ENCODE measurements at regions not wholly inside any gene's neighbourhood (a gene's known extent, or its start where the extent isn't known, plus 50 kb on each side); places are given as distances from the start of the nearest gene placed in this dataset.

DNA sequence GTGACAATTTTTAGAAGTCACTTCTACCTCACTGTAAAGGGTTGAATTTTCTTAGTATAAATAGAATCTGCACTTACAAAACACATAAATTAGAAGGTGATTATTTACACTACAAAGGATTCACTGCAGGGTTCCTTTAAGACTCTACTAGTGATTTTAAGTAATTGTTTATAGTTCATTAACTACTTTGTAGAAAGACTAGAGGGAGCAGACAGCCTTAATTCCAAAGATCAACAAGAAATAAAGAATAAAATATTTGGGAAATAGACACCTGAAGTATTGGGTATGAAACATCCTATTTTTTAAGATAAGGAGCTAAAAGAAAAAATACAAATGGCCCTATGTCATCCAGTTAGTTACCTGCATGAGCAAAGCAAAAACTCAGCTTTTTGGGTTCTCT lies 360.5 kb upstream of the ALCAM start:
- TF ChIP-seq, protein P1, sequence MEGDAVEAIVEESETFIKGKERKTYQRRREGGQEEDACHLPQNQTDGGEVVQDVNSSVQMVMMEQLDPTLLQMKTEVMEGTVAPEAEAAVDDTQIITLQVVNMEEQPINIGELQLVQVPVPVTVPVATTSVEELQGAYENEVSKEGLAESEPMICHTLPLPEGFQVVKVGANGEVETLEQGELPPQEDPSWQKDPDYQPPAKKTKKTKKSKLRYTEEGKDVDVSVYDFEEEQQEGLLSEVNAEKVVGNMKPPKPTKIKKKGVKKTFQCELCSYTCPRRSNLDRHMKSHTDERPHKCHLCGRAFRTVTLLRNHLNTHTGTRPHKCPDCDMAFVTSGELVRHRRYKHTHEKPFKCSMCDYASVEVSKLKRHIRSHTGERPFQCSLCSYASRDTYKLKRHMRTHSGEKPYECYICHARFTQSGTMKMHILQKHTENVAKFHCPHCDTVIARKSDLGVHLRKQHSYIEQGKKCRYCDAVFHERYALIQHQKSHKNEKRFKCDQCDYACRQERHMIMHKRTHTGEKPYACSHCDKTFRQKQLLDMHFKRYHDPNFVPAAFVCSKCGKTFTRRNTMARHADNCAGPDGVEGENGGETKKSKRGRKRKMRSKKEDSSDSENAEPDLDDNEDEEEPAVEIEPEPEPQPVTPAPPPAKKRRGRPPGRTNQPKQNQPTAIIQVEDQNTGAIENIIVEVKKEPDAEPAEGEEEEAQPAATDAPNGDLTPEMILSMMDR (IDR thresholded peaks at IDR 0.05) = no peak
- no peak for TF ChIP-seq POLR2A (IDR thresholded peaks at IDR 0.05)
